Neuronal stem cell (in vitro differentiated cells): ENCODE measurements at regions not wholly inside any gene's neighbourhood (a gene's known extent, or its start where the extent isn't known, plus 50 kb on each side); places are given as distances from the start of the nearest gene placed in this dataset.

Experiments
- DNase-seq: peaks from one replicate; pipeline ENCODE4 v3.0.0-alpha.2; 2013; ENCODE audit warnings: low spot score
- H2AFZ ChIP-seq: one replicate; pipeline ENCODE4 v1.6.1; 2013; ENCODE audit warnings: mild to moderate bottlenecking, low read length, inconsistent platforms
- H2AK5ac ChIP-seq: 2 replicates; pipeline ENCODE4 v1.6.1; 2013; ENCODE audit warnings: low read depth, mild to moderate bottlenecking, inconsistent platforms, low read length, moderate library complexity, mixed read lengths
- H2BK120ac ChIP-seq: 2 replicates; pipeline ENCODE4 v1.6.1; 2013; ENCODE audit warnings: low read depth, mild to moderate bottlenecking, inconsistent platforms, low read length, moderate library complexity, mixed read lengths
- H2BK12ac ChIP-seq: one replicate; pipeline ENCODE4 v1.6.1; 2013; ENCODE audit warnings: low read length, inconsistent platforms
- H2BK15ac ChIP-seq: 2 replicates; pipeline ENCODE4 v1.6.1; 2013; ENCODE audit warnings: mild to moderate bottlenecking, low read length, inconsistent platforms, mixed read lengths
- H2BK5ac ChIP-seq: one replicate; pipeline ENCODE4 v1.6.1; 2013; ENCODE audit warnings: inconsistent platforms, mild to moderate bottlenecking, low read length, moderate library complexity
- H3K14ac ChIP-seq: one replicate; pipeline ENCODE4 v1.6.1; 2013; ENCODE audit warnings: low read length, inconsistent platforms
- H3K18ac ChIP-seq: 2 replicates; pipeline ENCODE4 v1.6.1; 2013; ENCODE audit warnings: low read length, inconsistent platforms
- H3K23ac ChIP-seq: 2 replicates; pipeline ENCODE4 v1.6.1; 2013; ENCODE audit warnings: low read depth, mild to moderate bottlenecking, mixed read lengths, low read length, inconsistent platforms; ENCODE audit not compliant: poor library complexity
- H3K27ac ChIP-seq: replicated peaks from 3 replicates; pipeline ENCODE4 v1.5.1; 2013; ENCODE audit warnings: low read length, inconsistent platforms
- H3K27me3 ChIP-seq, 3 experiments: 2 replicates each; pipeline ENCODE4 v1.6.1; 2013; ENCODE audit warnings: low read length in 3 of 3, mild to moderate bottlenecking in 2 of 3, inconsistent platforms in 1 of 3, low read depth in 1 of 3, mixed read lengths in 1 of 3, moderate library complexity in 1 of 3; ENCODE audit not compliant: control insufficient read depth in 3 of 3, insufficient read depth in 3 of 3
- H3K36me3 ChIP-seq, 2 donors: replicated peaks in 1 of 2; 2 replicates each; pipeline ENCODE4 v1.6.1; 2013; ENCODE audit warnings: low read length in 2 of 2; ENCODE audit not compliant: control insufficient read depth in 2 of 2, insufficient read depth in 2 of 2
- H3K4ac ChIP-seq: 2 replicates; pipeline ENCODE4 v1.6.1; 2013; ENCODE audit warnings: inconsistent platforms, mild to moderate bottlenecking, low read length, moderate library complexity
- H3K4me1 ChIP-seq, 2 donors: 1 replicate in 1 of 2; 2 replicates in 1 of 2; pipeline ENCODE4 v1.6.1; 2013; ENCODE audit warnings: low read length in 2 of 2, low read depth in 1 of 2; ENCODE audit not compliant: control insufficient read depth in 2 of 2, insufficient read depth in 1 of 2
- H3K4me2 ChIP-seq: one replicate; pipeline ENCODE4 v1.6.1; 2013; ENCODE audit warnings: mild to moderate bottlenecking, low read length, inconsistent platforms; ENCODE audit not compliant: insufficient read depth, poor library complexity, severe bottlenecking
- H3K4me3 ChIP-seq, 2 donors: 2 replicates each; pipeline ENCODE4 v1.5.1; 2013; ENCODE audit warnings: low read length in 2 of 2, mild to moderate bottlenecking in 2 of 2, inconsistent platforms in 1 of 2, moderate library complexity in 1 of 2
- H3K79me1 ChIP-seq: one replicate; pipeline ENCODE4 v1.6.1; 2013; ENCODE audit warnings: low read depth, mild to moderate bottlenecking, inconsistent platforms, low read length, moderate library complexity
- H3K9ac ChIP-seq: one replicate; pipeline ENCODE4 v1.6.1; 2013; ENCODE audit warnings: mild to moderate bottlenecking, low read depth, low read length, inconsistent platforms; ENCODE audit not compliant: poor library complexity
- H3K9me3 ChIP-seq, 2 donors: replicated peaks in 1 of 2; 2 replicates each; pipeline versions ENCODE3 to v1.6.1; 2013; ENCODE audit warnings: low read length in 2 of 2, mild to moderate bottlenecking in 2 of 2, inconsistent platforms in 1 of 2, low read depth in 1 of 2, mixed read lengths in 1 of 2, moderate library complexity in 1 of 2; ENCODE audit not compliant: control insufficient read depth in 2 of 2, insufficient read depth in 1 of 2
- H4K8ac ChIP-seq: one replicate; pipeline ENCODE4 v1.6.1; 2013; ENCODE audit warnings: low read depth, mild to moderate bottlenecking, inconsistent platforms, low read length, moderate library complexity
- H4K91ac ChIP-seq: one replicate; pipeline ENCODE4 v1.6.1; 2013; ENCODE audit warnings: low read length, low read depth, mild to moderate bottlenecking, inconsistent platforms; ENCODE audit not compliant: poor library complexity
- WGBS, 2 donors: extraction: QIAGEN DNeasy Blood & Tissue Kit; methylation state at CpG; one replicate each; pipeline ENCODE4 v1.1.7; 2013; ENCODE audit warnings: missing lambda C conversion rate in 2 of 2, mixed read lengths in 1 of 2; ENCODE audit not compliant: insufficient read length in 2 of 2, insufficient replicate concordance in 1 of 2; ENCODE audit errors: extremely low coverage in 2 of 2; 5-methylcytosine and 5-hydroxymethylcytosine counted together

DNA sequence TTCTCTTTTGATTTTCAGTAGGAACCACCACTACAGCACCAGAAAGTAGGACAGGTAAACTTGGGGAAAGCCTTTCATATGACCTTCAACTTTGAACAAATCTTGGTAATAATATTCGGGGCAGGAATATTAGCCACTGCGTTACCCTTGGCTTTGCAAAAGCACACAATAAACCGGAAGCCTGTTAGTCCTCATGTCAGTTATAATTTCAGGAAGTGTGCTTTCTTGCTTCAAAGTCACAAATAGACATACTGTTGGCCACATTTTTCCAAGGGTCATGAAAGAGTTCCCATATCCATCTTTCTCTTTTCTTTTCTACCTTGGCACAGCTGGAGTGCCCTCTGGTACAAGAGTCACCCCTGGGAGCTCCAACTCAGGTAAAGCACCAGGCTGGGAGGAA is 167.2 kb upstream of the CNTN1 start:
- DNase-seq = no peak
- no CpG with 5 or more reads among the region's 3 CpGs for WGBS, 2 donors
- Histone ChIP-seq H3K9ac (no peak overlapping the region), H3K4me1 (no peaks in the 10 kb centered on the region), H3K4ac (no peak overlapping the region), H4K8ac (no peak overlapping the region), H3K4me3 (no peak overlapping the region), H2BK15ac (no peak overlapping the region), H4K91ac (no peak overlapping the region), H2BK12ac (no peak overlapping the region), H2BK120ac (no peak overlapping the region), H2AK5ac (no peak overlapping the region), H3K14ac (no peak overlapping the region), H3K27ac (no peak overlapping the region), H3K27me3 (no peaks in the 10 kb centered on the region), H2AFZ (no peak overlapping the region), H3K18ac (no peak overlapping the region), H3K36me3 (no peaks in the 10 kb centered on the region), H3K79me1 (no peaks in the 10 kb centered on the region), H3K4me2 (no peak overlapping the region), H3K23ac (no peak overlapping the region), H2BK5ac (no peak overlapping the region), H3K9me3 (no peaks in the 10 kb centered on the region)

DNA sequence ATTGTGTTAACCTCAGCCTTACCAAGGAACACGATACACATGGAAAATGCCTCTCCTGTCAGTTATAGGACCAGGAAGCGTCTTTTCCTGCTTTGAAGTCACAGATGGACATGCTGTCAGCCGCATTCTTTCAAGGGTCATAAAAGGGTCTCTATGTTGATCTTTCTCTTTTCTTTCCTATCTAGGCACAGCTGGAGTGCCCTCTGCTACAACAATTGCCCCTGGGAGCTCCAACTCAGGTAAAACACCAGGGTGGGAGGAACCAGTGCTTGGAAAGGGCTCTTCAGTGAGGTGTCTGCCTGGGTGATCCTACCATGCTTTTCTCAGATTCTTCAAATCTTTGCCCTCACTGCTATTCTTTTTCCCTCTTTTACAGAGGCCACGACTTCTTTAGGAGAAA is 157.4 kb upstream of the CNTN1 start:
- H3K4me2 ChIP-seq = no peak overlapping the region
- peaks cover 0 to 1% of the 10 kb centered on the region in 2 donors for H3K4me1 ChIP-seq
- no peaks in the 10 kb centered on the region for H3K27me3 ChIP-seq
- no peak overlapping the region for H2AFZ ChIP-seq
- no peak overlapping the region for H3K4ac ChIP-seq
- H4K91ac ChIP-seq = no peak overlapping the region
- no peak overlapping the region for H4K8ac ChIP-seq
- H3K36me3 ChIP-seq = no peaks in the 10 kb centered on the region
- no peaks in the 10 kb centered on the region for H3K79me1 ChIP-seq
- H3K9ac ChIP-seq = no peak overlapping the region
- H3K14ac ChIP-seq = no peak overlapping the region
- no peaks in the 10 kb centered on the region for H3K9me3 ChIP-seq
- no peak overlapping the region for H3K4me3 ChIP-seq
- no peak overlapping the region for H2AK5ac ChIP-seq
- no peak overlapping the region for H3K18ac ChIP-seq
- WGBS, 2 donors = no CpG with 5 or more reads among the region's 4 CpGs
- H3K27ac ChIP-seq = no peak overlapping the region
- no peak overlapping the region for H3K23ac ChIP-seq
- no peak overlapping the region for H2BK15ac ChIP-seq
- no peak overlapping the region for H2BK12ac ChIP-seq
- H2BK120ac ChIP-seq = no peak overlapping the region
- no peak for DNase-seq
- H2BK5ac ChIP-seq = no peak overlapping the region

DNA sequence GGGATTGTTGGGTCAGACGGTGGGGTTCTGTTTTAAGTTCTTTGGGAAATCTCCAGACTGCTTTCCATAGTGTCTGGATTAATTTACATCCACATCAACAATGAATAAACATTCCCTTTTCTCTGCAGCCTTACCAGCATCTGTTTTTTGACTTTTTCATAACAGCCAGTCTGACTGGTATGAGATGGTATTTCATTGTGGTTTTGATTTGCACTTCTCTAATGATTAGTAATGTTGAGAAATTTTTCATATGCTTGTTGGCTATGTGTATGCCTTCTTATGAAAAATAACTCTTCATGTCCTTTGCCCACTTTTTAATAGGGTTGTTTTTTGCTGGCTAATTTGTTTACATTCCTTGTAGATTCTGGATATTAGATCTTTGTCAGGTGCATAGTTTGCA is 140.8 kb upstream of the CNTN1 start:
- WGBS, 2 donors = no CpG with 5 or more reads among the region's 1 CpG
- Histone ChIP-seq H2BK5ac (no peak overlapping the region), H4K91ac (no peak overlapping the region), H4K8ac (no peak overlapping the region), H3K9ac (no peak overlapping the region), H3K4me1 (no peaks in the 10 kb centered on the region), H3K14ac (no peak overlapping the region), H3K23ac (no peak overlapping the region), H3K79me1 (no peaks in the 10 kb centered on the region), H3K4ac (no peak overlapping the region), H3K4me3 (no peak overlapping the region), H2BK15ac (no peak overlapping the region), H3K18ac (no peak overlapping the region), H3K27ac (no peak overlapping the region), H2AK5ac (no peak overlapping the region), H2BK12ac (no peak overlapping the region), H3K36me3 (no peaks in the 10 kb centered on the region), H3K27me3 (no peaks in the 10 kb centered on the region), H2AFZ (no peak overlapping the region), H3K4me2 (no peak overlapping the region), H2BK120ac (no peak overlapping the region), H3K9me3 (no peaks in the 10 kb centered on the region)
- DNase-seq = no peak

DNA sequence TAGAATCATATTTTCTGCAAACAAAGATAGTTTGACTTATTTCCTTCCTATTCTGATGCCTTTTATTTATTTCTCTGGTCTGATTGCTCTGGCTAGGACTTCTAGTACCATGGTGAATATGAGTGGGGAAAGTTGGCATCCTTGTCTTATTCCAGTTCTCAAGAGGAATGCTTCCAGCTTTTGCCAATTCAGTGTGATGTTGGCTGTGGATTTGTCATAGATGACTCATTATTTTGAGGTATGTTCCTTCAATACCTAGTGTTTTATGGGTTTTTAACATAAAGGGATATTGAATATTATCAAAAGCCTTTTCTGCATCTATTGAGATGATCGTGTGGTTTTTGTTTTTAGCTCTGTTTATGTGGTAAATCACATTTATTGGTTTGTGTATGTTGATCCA is 139.4 kb upstream of the CNTN1 start:
- Histone ChIP-seq H3K79me1 (no peaks in the 10 kb centered on the region), H2AFZ (no peak overlapping the region), H3K9me3 (no peaks in the 10 kb centered on the region), H2BK120ac (no peak overlapping the region), H3K27ac (no peak overlapping the region), H3K4me3 (no peak overlapping the region), H3K4me1 (no peaks in the 10 kb centered on the region), H3K4me2 (no peak overlapping the region), H3K14ac (no peak overlapping the region), H3K27me3 (no peaks in the 10 kb centered on the region), H2BK12ac (no peak overlapping the region), H3K18ac (no peak overlapping the region), H3K36me3 (no peaks in the 10 kb centered on the region), H3K4ac (no peak overlapping the region), H4K91ac (no peak overlapping the region), H4K8ac (no peak overlapping the region), H3K23ac (no peak overlapping the region), H2BK5ac (no peak overlapping the region), H2BK15ac (no peak overlapping the region), H2AK5ac (no peak overlapping the region), H3K9ac (no peak overlapping the region)
- no CpG with 5 or more reads among the region's 1 CpG for WGBS, 2 donors
- DNase-seq = no peak
